GM21737 (cell line): ENCODE measurements at regions not wholly inside any gene's neighbourhood (a gene's known extent, or its start where the extent isn't known, plus 50 kb on each side); places are given as distances from the start of the nearest gene placed in this dataset.

Experiments used
- ATAC-seq: cut with Tn5 transposase; IDR thresholded peaks from one replicate; pipeline ENCODE4 v1.9.1; 2021; ENCODE audit warnings: mild to moderate bottlenecking, moderate library complexity; ENCODE audit not compliant: unreplicated experiment

- no peak for ATAC-seq
Measured at GRCh38 chr15:77557564-77557963, 75.1 kb downstream of the LINGO1 start.

DNA sequence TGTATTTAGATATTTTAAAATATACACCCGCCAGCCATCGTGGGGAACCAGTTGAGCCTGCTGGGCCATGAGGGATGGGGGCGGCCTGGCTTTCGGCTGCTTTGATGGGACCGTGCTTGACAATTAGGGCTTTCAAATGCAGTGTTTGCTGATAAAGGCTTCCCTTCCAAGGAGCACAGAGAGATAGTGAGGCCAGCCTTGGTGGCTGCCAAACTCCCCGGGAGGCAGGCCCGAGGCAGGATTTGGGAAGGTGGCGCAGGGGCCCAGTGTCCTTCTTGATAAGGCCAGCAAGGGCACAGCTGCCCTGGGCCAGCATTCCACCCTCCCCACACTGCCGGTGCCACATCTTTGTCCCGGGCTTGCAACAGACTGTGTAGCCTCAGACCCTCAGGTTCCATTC, 75.6 kb downstream of the LINGO1 start:
- no peak for ATAC-seq

DNA sequence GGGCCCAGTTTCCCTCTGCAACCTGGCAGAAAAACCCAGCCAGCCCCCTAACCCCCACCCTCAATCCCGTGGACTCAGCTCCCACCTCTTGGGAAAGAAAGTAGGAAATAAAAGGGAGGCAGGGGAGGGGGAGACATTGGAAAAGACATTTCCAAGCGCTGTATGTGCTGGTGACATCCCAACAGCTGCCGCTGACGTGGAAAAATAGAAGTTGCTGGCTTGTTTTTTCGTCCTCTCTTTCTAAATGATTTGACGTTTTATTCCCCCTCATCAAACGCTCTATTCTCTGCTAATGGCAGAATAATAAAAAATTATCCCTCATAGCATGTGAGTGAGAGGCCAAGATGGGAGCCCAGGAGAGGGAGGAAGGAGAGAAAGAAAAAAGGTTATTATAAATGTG, 76.1 kb downstream of the LINGO1 start:
- ATAC-seq, result no peak

DNA sequence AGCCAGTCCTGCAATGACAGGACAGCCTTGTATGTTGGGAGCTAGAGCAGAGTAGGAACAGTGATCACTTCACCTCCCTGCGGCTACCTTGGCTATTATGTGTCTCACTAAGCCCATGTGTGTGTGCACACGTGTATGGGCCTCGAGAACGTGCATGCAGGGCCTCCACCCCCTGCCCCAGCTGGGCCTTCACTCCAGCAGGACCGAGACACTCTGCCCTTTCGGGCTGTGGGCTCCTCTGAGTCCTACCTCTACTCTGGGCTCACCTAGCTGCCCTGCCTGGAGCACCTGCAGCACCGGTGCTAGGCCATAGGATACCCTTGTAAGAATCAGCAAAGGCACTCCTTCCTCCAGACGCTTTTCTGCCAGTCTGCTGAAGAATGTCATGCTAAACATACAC, 77.5 kb downstream of the LINGO1 start:
- ATAC-seq, result no peak

DNA sequence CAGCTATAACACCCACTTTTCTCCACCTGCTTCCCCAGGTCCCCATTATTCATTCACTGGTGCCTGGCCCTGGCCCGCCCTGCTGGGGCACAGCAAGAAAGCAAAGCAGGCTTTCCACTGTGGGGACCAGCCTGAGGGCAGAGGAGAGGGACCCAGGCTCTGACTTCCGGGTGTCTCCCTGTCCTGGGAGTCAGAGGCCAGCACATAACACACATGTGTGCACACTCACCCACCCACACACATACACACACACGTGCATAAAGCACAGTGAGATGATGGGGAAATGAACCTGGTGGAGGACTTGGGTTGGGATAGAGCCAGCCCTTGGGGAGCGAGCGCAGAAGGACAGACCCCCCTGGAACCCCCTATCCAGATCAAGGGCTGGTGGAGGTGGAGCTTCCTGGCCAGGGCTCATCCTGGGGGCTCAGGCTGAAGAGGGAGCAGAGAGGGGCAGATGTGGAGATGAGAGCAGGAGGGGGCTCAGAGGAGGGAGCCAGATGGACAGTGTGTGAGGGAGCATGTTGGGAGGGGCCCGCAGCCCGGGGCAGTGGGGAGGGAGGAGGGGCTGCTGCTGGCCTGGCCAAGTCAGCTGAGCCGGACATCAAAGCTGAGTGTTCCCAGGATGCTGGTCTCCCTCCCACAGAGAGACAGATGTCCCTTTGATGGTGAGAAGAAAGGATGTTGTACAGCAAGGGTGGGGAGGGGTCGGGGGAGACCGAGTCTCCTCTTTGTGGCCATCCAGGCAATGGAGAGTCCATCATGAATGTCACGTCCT, 78.2 kb downstream of the LINGO1 start:
- ATAC-seq, result no peak

- no peak for ATAC-seq
Measured at GRCh38 chr15:77553695-77554094, 79.0 kb downstream of the LINGO1 start.

- no peak for ATAC-seq
Measured at GRCh38 chr15:77553257-77553656, 79.5 kb downstream of the LINGO1 start.

DNA sequence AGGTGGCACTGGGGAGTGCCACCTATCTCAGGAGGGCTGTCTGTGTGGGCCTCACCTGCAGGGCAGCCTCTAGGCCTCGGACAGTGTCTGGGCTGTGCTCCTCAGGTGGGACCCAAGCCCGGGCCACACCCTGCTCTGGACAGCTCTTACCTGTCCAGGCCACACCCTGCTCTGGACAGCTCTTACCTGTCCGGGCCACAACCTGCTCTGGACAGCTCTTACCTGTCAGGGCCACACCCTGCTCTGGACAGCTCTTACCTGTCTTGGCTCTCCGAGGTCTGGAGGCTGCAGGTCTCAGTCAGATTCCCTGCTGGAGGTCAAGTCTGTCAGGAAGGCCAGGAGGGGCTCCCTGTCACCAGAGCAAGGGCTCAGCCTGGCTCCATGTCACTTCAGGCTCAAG, 80.6 kb downstream of the LINGO1 start:
- ATAC-seq, result no peak

- ATAC-seq, result no peak
Measured at GRCh38 chr15:77550301-77551251, 82.1 kb downstream of the LINGO1 start.

- no peak for ATAC-seq
Measured at GRCh38 chr15:77549576-77550288, 83.0 kb downstream of the LINGO1 start.

DNA sequence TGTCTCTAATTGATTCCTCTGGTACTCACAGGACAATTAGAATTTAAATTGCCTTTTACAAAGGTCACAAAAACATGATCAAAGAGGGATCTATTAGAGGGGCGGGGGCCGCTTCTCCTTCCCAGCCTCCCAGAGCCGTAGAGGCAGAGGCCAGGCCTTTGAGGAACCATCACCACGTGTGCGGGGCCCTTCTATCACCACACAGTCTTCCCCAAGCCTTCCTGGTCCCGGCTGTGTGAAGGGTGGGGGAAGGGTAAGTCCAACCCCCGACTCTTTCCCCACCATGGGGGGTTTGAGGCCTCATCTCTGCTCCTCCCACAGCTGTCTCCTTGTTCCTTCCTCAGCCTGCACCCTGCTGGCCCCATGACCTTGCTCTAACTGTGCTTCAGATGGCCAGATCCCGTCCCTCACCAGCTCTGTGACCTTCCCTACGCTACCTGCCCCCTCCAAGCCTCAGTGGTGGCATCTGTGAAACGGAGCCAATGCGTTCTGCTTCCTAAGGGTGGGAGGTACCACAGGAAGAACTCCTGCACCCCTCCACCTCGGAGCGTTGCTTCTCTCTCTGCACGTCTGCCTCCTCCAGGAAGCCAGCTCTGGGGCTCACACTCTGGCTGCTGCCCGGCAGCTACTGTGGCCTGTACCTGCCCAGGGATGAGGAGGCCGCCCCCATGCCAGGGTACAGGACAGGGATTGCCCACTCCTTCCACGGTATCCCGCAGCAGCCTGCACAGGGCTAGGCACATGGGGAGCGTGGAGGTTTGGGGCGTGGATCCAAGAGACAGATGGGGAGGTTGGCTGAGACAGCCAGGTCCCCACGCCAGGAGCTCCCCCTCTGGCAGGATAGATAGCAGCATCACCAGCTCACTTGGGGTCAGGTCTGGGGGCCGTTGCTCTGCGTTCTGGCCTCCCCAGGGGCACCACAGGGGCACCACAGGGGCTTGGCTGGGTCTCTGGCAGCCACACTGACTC, 83.8 kb downstream of the LINGO1 start:
- ATAC-seq, result no peak

DNA sequence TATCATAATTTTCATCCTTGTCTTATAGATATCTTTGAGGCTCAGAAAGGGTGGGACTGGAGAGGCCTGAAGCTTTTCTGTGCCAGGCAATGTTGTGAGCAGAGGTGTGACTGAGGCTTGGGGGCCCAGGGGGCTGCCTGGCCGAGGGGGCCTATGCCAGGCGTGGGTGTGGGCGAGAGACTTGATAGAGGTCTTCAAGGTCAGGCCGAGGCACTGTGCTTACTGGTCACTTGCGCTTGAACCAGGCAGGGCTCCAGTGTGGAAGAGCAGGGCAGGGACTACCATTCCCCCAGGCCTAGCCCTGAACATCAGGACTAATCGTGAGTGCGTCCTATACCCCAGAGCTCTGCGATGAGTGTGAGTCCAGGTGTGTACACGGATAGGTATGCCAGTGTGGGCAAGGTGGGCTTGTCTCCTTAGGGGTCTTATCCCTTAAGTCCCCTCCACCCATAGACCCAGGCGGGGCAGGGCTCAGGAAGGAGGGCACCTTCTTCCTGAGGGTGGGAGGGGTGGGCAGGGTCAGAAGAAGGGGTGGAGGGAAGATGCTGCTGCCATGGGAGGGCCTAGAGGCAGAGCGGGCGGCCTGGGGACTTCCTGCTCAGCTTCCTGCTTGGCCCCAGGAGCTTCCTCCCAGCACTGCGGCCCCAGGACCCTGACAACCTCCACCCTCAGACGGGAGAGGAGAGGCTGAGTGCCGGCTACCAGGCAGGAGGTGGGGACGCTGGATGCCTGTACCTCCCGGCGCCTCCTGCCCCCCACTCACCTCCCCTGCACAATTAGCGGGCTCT, 84.7 kb downstream of the LINGO1 start:
- ATAC-seq, result no peak

DNA sequence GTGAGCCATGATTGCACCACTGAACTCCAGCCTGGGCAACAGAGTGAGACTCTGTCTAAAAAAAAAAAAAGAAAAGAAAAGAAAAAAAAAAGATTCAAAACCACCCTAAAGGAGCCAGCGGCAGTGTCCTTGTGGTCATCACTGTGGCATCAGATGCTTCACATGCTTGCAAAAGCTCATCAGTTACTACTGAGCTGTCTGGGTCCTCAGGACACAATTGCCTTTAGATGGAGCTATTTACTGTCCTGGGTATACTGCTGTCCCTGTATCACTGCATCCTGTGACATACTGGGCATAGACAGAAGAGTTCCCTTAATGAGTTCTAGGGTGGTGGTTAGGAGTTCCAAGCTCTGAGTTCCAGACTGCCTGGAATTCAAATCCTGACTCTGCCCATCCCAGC, 85.8 kb downstream of the LINGO1 start:
- no peak for ATAC-seq

DNA sequence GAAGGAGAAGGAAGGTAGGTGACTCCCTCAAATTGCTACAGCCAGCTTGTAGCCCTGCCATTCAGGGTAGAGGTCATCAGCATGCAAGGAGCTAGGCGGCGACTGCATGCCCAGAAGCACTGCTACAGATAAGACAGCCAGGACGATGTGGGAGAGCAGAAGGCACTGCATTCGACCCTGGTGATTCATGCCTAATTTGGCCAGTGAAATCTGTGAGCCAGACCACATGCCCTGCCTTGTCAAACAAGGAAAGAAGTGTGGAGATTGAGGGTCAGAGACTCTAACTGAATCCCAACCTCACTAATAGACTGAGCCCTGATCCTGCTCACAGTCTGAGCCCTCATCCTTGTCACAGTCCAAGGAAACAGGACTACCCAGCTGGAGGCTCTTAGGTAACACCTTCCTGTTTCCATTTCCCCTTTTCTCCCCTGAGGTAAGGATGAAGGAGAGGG, 86.6 kb downstream of the LINGO1 start:
- no peak for ATAC-seq

DNA sequence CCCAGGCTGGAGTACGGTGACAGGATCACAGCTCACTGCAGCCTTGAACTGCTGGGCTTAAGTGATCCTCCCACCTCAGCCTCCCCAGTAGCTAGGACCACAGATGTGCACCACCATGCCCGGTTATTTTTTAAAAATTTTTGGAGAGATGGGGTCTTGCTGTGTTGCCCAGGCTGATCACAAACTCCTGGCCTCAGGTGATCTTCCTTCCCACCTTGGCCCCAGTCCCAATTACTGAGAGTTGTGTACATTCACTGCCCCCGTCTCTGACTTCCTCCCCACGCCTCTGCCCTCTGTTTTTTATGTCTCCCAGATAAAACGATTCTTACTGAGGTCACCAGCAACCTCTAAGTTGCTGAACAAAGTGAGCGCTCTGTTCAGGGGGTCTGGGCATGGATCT, 87.7 kb downstream of the LINGO1 start:
- ATAC-seq, result no peak

GRCh38 chr15:77544162-77544561, 88.5 kb downstream of the LINGO1 start:
- no peak for ATAC-seq

DNA sequence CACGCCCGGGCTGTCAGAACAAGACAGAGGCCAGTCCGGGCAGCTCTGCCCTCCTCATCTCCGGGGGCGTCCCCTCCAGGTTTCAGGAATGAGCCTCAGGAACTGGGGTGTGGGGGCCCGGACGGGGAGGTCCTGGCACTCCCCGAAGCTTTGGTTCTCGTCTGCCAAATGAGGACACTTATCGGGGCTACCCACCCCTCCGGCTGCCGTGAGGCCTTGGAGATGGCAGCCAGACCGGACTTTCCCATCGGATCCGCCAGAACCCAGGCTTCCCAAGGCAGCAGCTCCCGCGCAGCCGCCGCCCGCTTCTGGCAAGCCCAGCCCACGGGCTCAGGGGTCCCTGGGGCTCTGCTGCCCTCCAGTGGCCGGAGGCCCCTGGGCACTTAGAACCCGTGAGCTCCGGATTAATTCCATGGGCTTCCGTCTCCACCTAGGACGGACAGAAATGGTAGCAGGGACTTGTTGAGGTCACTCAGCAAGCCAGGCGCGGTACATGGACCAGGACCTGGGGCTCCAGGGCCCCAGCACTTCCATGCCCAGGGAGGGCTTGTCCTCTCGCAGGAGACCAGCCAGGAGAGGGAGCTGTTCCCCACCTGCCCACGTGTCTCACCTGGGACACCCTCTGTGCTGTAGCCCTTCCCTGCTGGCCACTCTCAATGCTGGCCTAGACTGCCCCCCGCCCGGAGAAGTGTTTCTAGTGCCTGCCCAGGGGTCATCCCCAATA, 89.4 kb downstream of the LINGO1 start:
- ATAC-seq, result peak; percentile 71

DNA sequence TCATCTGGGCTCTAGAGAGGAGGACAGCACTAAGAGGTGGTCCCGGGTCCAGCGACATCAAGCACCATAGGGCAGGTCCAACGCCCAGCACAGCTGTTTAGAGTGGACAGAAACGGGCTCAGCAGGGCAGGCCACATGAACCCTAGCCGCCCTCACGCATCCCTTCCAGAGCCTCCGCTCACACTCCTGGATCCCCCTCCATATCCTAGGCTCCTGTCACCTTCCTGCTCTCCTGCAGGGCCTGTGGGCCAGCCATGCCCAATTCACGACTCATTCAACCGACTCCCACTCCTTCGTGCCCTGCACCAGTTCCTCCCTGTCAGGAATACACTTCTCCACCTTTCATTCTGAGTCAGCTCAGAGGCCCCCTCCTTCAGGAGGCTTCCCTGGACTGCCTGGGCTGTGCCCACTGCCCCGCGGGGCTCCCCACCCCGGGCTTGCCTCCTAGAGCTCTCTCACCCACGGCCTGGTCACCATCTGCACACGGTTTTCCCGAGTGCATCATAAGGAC, 90.2 kb downstream of the LINGO1 start:
- ATAC-seq, result no peak
